HG03575 (cell line): ENCODE measurements at regions not wholly inside any gene's neighbourhood (a gene's known extent, or its start where the extent isn't known, plus 50 kb on each side); places are given as distances from the start of the nearest gene placed in this dataset.
"Not testable (repeated sequence)": the region's sequence is repeated elsewhere in the genome, so short reads cannot be mapped to it uniquely, and the experiment has no call there.

ENCODE experiments used
- ATAC-seq: cut with Tn5 transposase; IDR thresholded peaks from one replicate; pipeline ENCODE4 v1.9.1; 2021; ENCODE audit not compliant: unreplicated experiment, insufficient number of reproducible peaks, low FRiP score; ENCODE audit errors: extremely low read depth

GRCh38 chr21:15932726-15933125 lies 202.9 kb downstream of the USP25 start:
- ATAC-seq: no peak

GRCh38 chr21:15935530-15935929 lies 205.7 kb downstream of the USP25 start:
- no peak for ATAC-seq

- ATAC-seq: no peak
Observed at GRCh38 chr21:15943009-15943666, 213.4 kb downstream of the USP25 start.

- no peak for ATAC-seq
Observed at GRCh38 chr21:15947677-15948076, 217.9 kb downstream of the USP25 start.

- ATAC-seq: no peak
Observed at GRCh38 chr21:15953551-15954116, 223.9 kb downstream of the USP25 start.

- ATAC-seq: no peak
Observed at GRCh38 chr21:15964236-15964855, 234.6 kb downstream of the USP25 start.

GRCh38 chr21:15966231-15966630 lies 236.4 kb downstream of the USP25 start:
- no peak for ATAC-seq

GRCh38 chr21:15966651-15967050 lies 236.9 kb downstream of the USP25 start:
- ATAC-seq: no peak

GRCh38 chr21:15967661-15968060 lies 237.9 kb downstream of the USP25 start:
- no peak for ATAC-seq

- ATAC-seq: no peak
Observed at GRCh38 chr21:15968776-15969310, 239.1 kb downstream of the USP25 start.

GRCh38 chr21:15976807-15977206 lies 247.0 kb downstream of the USP25 start:
- ATAC-seq: no peak

- ATAC-seq: no peak
Observed at GRCh38 chr21:15978215-15978738, 248.5 kb downstream of the USP25 start.

- not testable (repeated sequence) for ATAC-seq
Observed at GRCh38 chr21:15979493-15979892, 249.7 kb downstream of the USP25 start.

- no peak for ATAC-seq
Observed at GRCh38 chr21:15986277-15986676, 256.5 kb downstream of the USP25 start.

GRCh38 chr21:15992171-15992570 lies 262.4 kb downstream of the USP25 start:
- ATAC-seq: no peak

- no peak for ATAC-seq
Observed at GRCh38 chr21:15993951-15994350, 264.2 kb downstream of the USP25 start.

GRCh38 chr21:15999741-16000140 lies 270.0 kb downstream of the USP25 start:
- no peak for ATAC-seq

GRCh38 chr21:16002874-16003466 lies 273.2 kb downstream of the USP25 start:
- no peak for ATAC-seq

GRCh38 chr21:16004086-16004485 lies 274.3 kb downstream of the USP25 start:
- ATAC-seq: no peak

- no peak for ATAC-seq
Observed at GRCh38 chr21:16004523-16004922, 274.7 kb downstream of the USP25 start.
